Hepatocyte (in vitro differentiated cells): ENCODE measurements at regions not wholly inside any gene's neighbourhood (a gene's known extent, or its start where the extent isn't known, plus 50 kb on each side); places are given as distances from the start of the nearest gene placed in this dataset.

Experiments
- DNase-seq: peaks from one replicate; pipeline ENCODE4 v3.0.0-alpha.2; 2016; ENCODE audit warnings: low spot score
- H2AFZ ChIP-seq: fragments of 200-600 bp; sonication (generic); 2 replicates; pipeline ENCODE4 v1.6.0; 2016; ENCODE audit warnings: antibody characterized with exemption, mild to moderate bottlenecking
- H3K27ac ChIP-seq: fragments of 200-600 bp; sonication (generic); 2 replicates; pipeline ENCODE4 v1.5.1; 2016; ENCODE audit warnings: mild to moderate bottlenecking
- H3K27me3 ChIP-seq: fragments of 200-600 bp; sonication (generic); 2 replicates; pipeline ENCODE4 v1.6.1; 2016
- H3K36me3 ChIP-seq: fragments of 200-600 bp; sonication (generic); replicated peaks from 2 replicates; pipeline ENCODE4 v1.5.1; 2016; ENCODE audit warnings: low read depth; ENCODE audit not compliant: insufficient read depth
- H3K4me1 ChIP-seq: fragments of 200-600 bp; sonication (generic); 2 replicates; pipeline ENCODE4 v1.5.1; 2016; ENCODE audit warnings: mild to moderate bottlenecking, moderate library complexity; ENCODE audit not compliant: insufficient read depth
- H3K4me2 ChIP-seq: fragments of 200-600 bp; sonication (generic); 2 replicates; pipeline ENCODE4 v1.6.0; 2016
- H3K4me3 ChIP-seq: fragments of 200-600 bp; sonication (generic); 2 replicates; pipeline ENCODE4 v1.5.1; 2016; ENCODE audit warnings: mild to moderate bottlenecking
- H3K79me2 ChIP-seq: fragments of 200-600 bp; sonication (generic); 2 replicates; pipeline ENCODE4 v1.6.0; 2017; ENCODE audit warnings: mild to moderate bottlenecking
- H3K9me2 ChIP-seq: fragments of 200-600 bp; sonication (generic); replicated peaks from 2 replicates; pipeline ENCODE4 v1.6.0; 2017; ENCODE audit warnings: mild to moderate bottlenecking; ENCODE audit not compliant: insufficient read depth
- H3K9me3 ChIP-seq: fragments of 200-600 bp; sonication (generic); 2 replicates; pipeline ENCODE4 v1.5.1; 2016; ENCODE audit warnings: low read depth, mild to moderate bottlenecking
- H4K20me1 ChIP-seq: fragments of 200-600 bp; sonication (generic); 2 replicates; pipeline ENCODE4 v1.6.0; 2016; ENCODE audit warnings: mild to moderate bottlenecking; ENCODE audit not compliant: insufficient read depth, poor library complexity, severe bottlenecking
- EZH2 ChIP-seq: fragments of 200-600 bp; sonication (generic); IDR thresholded peaks from 2 replicates; pipeline ENCODE4 v1.6.1; 2016; ENCODE audit warnings: antibody characterized with exemption, mild to moderate bottlenecking, borderline replicate concordance
- EZH2phosphoT487 ChIP-seq: fragments of 200-600 bp; sonication (generic); IDR thresholded peaks from one replicate; pipeline ENCODE4 v1.6.1; 2018; ENCODE audit warnings: antibody characterized with exemption, mild to moderate bottlenecking, low read depth, moderate library complexity; ENCODE audit not compliant: unreplicated experiment, severe bottlenecking
- WGBS: methylation state at CpG from one replicate; pipeline ENCODE4 v1.1.6; 2016; ENCODE audit warnings: low lambda C conversion rate; ENCODE audit errors: missing lambda C conversion rate; 5-methylcytosine and 5-hydroxymethylcytosine counted together
- TF ChIP-seq, protein P1 (sequence below): fragments of 200-600 bp; sonication (generic); IDR thresholded peaks from 2 replicates; pipeline ENCODE4 v1.5.1; 2016; ENCODE audit warnings: antibody characterized with exemption, mild to moderate bottlenecking; ENCODE audit not compliant: poor library complexity

DNA sequence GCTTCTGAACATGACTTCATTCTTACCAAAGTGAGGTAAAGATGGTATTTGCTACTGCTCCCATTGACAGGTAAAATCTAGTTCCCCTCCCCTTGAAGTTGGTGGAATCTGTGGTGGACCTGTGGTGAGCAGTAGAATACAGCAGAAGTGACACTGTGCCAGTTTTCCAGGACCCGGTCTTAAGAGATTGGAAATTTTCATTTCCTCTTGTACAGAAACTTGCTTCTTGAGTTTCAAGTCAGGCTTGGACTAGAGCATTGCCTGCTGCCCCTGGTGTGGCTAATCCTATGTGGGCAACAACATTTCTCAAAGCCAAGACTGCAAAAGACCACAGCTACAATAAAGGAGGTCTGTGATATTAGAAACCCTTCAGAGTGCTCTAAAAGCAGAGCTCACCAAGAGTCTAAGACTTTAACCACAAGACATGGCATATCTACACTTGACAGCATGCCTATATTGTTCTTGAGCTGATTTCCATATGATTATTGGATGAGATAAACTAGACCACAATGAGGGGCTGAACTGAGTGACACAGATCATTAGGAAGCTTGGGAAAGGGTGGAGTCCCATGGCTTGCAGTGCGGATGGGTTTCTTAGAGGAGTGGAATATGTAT lies 458.1 kb downstream of the BCL11A start:
- Histone ChIP-seq H3K4me1 (peaks cover 34% of the 10 kb centered on the region), H3K4me3 (no peak overlapping the region), H3K79me2 (no peaks in the 10 kb centered on the region), H4K20me1 (no peaks in the 10 kb centered on the region), H2AFZ (no peak overlapping the region), H3K36me3 (no peaks in the 10 kb centered on the region), H3K27me3 (no peaks in the 10 kb centered on the region), H3K9me3 (no peaks in the 10 kb centered on the region), H3K27ac (peak overlapping the region; percentile 74), H3K4me2 (no peak overlapping the region), H3K9me2 (no peaks in the 10 kb centered on the region)
- no peak for TF ChIP-seq EZH2phosphoT487
- TF ChIP-seq EZH2: no peak
- TF ChIP-seq, protein P1, sequence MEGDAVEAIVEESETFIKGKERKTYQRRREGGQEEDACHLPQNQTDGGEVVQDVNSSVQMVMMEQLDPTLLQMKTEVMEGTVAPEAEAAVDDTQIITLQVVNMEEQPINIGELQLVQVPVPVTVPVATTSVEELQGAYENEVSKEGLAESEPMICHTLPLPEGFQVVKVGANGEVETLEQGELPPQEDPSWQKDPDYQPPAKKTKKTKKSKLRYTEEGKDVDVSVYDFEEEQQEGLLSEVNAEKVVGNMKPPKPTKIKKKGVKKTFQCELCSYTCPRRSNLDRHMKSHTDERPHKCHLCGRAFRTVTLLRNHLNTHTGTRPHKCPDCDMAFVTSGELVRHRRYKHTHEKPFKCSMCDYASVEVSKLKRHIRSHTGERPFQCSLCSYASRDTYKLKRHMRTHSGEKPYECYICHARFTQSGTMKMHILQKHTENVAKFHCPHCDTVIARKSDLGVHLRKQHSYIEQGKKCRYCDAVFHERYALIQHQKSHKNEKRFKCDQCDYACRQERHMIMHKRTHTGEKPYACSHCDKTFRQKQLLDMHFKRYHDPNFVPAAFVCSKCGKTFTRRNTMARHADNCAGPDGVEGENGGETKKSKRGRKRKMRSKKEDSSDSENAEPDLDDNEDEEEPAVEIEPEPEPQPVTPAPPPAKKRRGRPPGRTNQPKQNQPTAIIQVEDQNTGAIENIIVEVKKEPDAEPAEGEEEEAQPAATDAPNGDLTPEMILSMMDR: no peak
- whole genome bisulfite sequencing: 98% methylated on average over 2 of the region's 2 CpGs
- no peak for DNase-seq

DNA sequence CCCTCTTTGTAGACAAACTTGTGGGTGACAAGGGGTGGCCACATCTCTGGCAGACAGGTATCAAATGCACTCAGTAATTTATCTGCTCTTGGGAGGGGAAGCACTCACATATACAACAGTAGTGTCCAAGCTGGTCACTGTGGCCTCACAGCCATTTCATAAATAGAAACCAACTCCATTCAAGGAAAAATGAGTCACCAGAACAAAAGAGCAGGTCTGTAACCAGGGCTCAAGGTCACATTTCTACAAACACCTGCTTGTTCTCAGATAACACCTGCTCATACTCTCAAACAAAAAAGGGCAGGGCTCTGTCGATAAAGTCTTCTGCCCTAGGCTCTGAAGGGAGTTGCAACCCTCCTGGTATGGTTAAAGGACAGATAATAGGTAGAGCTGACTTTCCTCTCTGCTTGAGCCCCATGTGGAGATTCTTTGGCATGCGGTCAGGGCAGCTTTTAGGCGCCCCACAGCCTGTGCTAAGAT lies 459.0 kb downstream of the BCL11A start:
- H3K4me1 ChIP-seq: peaks cover 34% of the 10 kb centered on the region
- H3K27me3 ChIP-seq: no peaks in the 10 kb centered on the region
- no peaks in the 10 kb centered on the region for H3K79me2 ChIP-seq
- H4K20me1 ChIP-seq: no peaks in the 10 kb centered on the region
- H3K9me3 ChIP-seq: no peaks in the 10 kb centered on the region
- no peaks in the 10 kb centered on the region for H3K36me3 ChIP-seq
- WGBS: 44% methylated on average over 3 of the region's 3 CpGs
- peak overlapping the region; percentile 87 for H3K27ac ChIP-seq
- no peaks in the 10 kb centered on the region for H3K9me2 ChIP-seq
- H2AFZ ChIP-seq: no peak overlapping the region
- no peak overlapping the region for H3K4me3 ChIP-seq
- H3K4me2 ChIP-seq: no peak overlapping the region
- TF ChIP-seq EZH2phosphoT487: no peak
- TF ChIP-seq EZH2: no peak
- TF ChIP-seq, protein P1: no peak
- DNase-seq: peak; percentile 75

DNA sequence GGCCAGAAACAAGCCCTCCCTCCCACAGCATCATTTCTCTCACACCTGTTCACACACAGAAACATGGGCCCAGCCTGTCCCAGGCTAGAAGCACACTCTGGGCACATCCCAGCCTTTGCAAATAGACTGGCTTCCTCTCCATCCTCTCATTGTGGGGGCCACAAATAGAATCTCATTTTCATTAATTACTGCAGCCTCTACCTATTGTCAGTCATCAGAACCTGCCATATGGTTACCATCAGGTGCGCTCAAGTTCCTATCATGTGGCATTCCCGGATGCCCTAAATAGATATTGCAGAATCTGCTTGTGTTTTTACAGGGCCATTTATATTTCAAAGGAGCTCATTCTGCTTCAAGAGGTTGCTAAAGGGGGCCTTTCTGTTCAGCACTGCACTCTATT lies 460.7 kb downstream of the BCL11A start:
- Histone ChIP-seq H2AFZ (no peak overlapping the region), H3K27me3 (no peaks in the 10 kb centered on the region), H3K9me2 (no peaks in the 10 kb centered on the region), H4K20me1 (no peaks in the 10 kb centered on the region), H3K36me3 (no peaks in the 10 kb centered on the region), H3K27ac (peak overlapping the region; percentile 80), H3K4me2 (no peak overlapping the region), H3K4me3 (no peak overlapping the region), H3K9me3 (no peaks in the 10 kb centered on the region), H3K4me1 (peaks cover 34% of the 10 kb centered on the region), H3K79me2 (no peaks in the 10 kb centered on the region)
- TF ChIP-seq EZH2: no peak
- TF ChIP-seq, protein P1: no peak
- no peak for DNase-seq
- WGBS: 90% methylated on average over 2 of the region's 2 CpGs

DNA sequence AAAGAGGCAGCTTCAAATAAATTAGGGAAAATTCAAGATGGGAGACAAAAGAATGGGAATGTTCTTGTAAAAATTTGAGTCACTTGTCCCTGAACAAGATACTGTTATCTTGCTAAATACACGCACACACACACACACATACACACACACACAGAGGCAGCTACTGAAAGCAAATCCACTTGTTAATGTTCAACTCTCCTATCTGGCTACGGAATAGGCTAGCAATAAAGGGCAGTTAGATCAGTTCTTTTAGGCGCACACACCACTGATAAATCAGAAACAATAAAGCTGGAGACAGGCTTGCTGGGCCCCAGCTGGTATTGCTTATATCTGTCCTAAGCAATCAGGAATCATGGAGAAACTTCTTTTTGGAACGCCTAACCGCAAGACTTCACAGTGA lies 461.6 kb downstream of the BCL11A start:
- peaks cover 34% of the 10 kb centered on the region for H3K4me1 ChIP-seq
- no peaks in the 10 kb centered on the region for H3K79me2 ChIP-seq
- no peaks in the 10 kb centered on the region for H3K9me3 ChIP-seq
- peak overlapping the region; percentile 80 for H3K27ac ChIP-seq
- no peak overlapping the region for H3K4me3 ChIP-seq
- no peaks in the 10 kb centered on the region for H3K36me3 ChIP-seq
- no peak for TF ChIP-seq EZH2phosphoT487
- TF ChIP-seq EZH2: no peak
- TF ChIP-seq, protein P1: no peak
- no peaks in the 10 kb centered on the region for H3K27me3 ChIP-seq
- peak overlapping the region; percentile 38 for H3K4me2 ChIP-seq
- peak; percentile 73 for DNase-seq
- H2AFZ ChIP-seq: no peak overlapping the region
- WGBS: 24% methylated on average over 5 of the region's 5 CpGs
- H4K20me1 ChIP-seq: no peaks in the 10 kb centered on the region
- no peaks in the 10 kb centered on the region for H3K9me2 ChIP-seq
